OCI-LY1 (cell line): ENCODE measurements at regions not wholly inside any gene's neighbourhood (a gene's known extent, or its start where the extent isn't known, plus 50 kb on each side); places are given as distances from the start of the nearest gene placed in this dataset.

ENCODE experiments used
- CTCF ChIP-seq: fragments of 200-600 bp; sonication (generic), shearing (Covaris generic); IDR thresholded peaks from 2 replicates; pipeline ENCODE4 v1.5.1; 2017; ENCODE audit warnings: mild to moderate bottlenecking, antibody characterized with exemption, low read length, moderate library complexity, mixed read lengths
- EZH2 ChIP-seq: fragments of 200-600 bp; sonication (generic), shearing (Covaris generic); IDR thresholded peaks from 2 replicates; pipeline ENCODE4 v1.8.0; 2017; ENCODE audit warnings: borderline replicate concordance, mixed run types, mild to moderate bottlenecking, antibody characterized with exemption, low read length, moderate library complexity, mixed read lengths

- TF ChIP-seq EZH2 (no peak), CTCF (no peak)
These were observed 435.5 kb downstream of the SIPA1L2 start for GRCh38 chr1:232194424-232194823.
